GM23248 (cell line): ENCODE measurements at regions not wholly inside any gene's neighbourhood (a gene's known extent, or its start where the extent isn't known, plus 50 kb on each side); places are given as distances from the start of the nearest gene placed in this dataset.

Experiments used
- DNase-seq: peaks from one replicate; pipeline ENCODE4 v3.0.0-alpha.2; 2015
- H2AFZ ChIP-seq: fragments of 200-600 bp; sonication (generic); 2 replicates; pipeline ENCODE4 v1.6.1; 2016; ENCODE audit warnings: antibody characterized with exemption
- H3F3A ChIP-seq: fragments of 200-600 bp; sonication (generic); 2 replicates; pipeline ENCODE4 v1.6.1; 2016; ENCODE audit warnings: mild to moderate bottlenecking, antibody characterized with exemption, mixed run types; ENCODE audit not compliant: insufficient read depth
- H3K27ac ChIP-seq: fragments of 200-600 bp; sonication (generic); 2 replicates; pipeline ENCODE4 v1.5.1; 2016; ENCODE audit warnings: mild to moderate bottlenecking
- H3K27me3 ChIP-seq: fragments of 200-600 bp; sonication (generic); replicated peaks from 2 replicates; pipeline ENCODE4 v1.6.1; 2016; ENCODE audit warnings: mild to moderate bottlenecking; ENCODE audit not compliant: insufficient read depth
- H3K36me3 ChIP-seq: fragments of 200-600 bp; sonication (generic); 2 replicates; pipeline ENCODE4 v1.6.1; 2016; ENCODE audit warnings: low read depth, mild to moderate bottlenecking
- H3K4me1 ChIP-seq: fragments of 200-600 bp; sonication (generic); 2 replicates; pipeline ENCODE4 v1.6.1; 2016; ENCODE audit warnings: mild to moderate bottlenecking; ENCODE audit not compliant: insufficient read depth
- H3K4me2 ChIP-seq: fragments of 200-600 bp; sonication (generic); one replicate; pipeline ENCODE4 v1.6.1; 2016; ENCODE audit warnings: mild to moderate bottlenecking; ENCODE audit not compliant: unreplicated experiment
- H3K4me3 ChIP-seq: fragments of 200-600 bp; sonication (generic); 2 replicates; pipeline ENCODE4 v1.5.1; 2016; ENCODE audit warnings: mild to moderate bottlenecking
- H3K79me2 ChIP-seq: fragments of 200-600 bp; sonication (generic); 2 replicates; pipeline ENCODE4 v1.6.1; 2016; ENCODE audit warnings: mild to moderate bottlenecking; ENCODE audit not compliant: insufficient read depth
- H3K9ac ChIP-seq: fragments of 200-600 bp; sonication (generic); 2 replicates; pipeline ENCODE4 v1.6.1; 2016; ENCODE audit warnings: mild to moderate bottlenecking
- H3K9me2 ChIP-seq: fragments of 200-600 bp; sonication (generic); 2 replicates; pipeline ENCODE4 v1.6.1; 2016; ENCODE audit warnings: mixed run types, mild to moderate bottlenecking, moderate library complexity; ENCODE audit not compliant: insufficient read depth
- H3K9me3 ChIP-seq: fragments of 200-600 bp; sonication (generic); one replicate; pipeline ENCODE4 v1.6.1; 2017; ENCODE audit warnings: low read depth
- H4K20me1 ChIP-seq: fragments of 200-600 bp; sonication (generic); 2 replicates; pipeline ENCODE4 v1.6.0; 2016; ENCODE audit not compliant: insufficient read depth
- EZH2 ChIP-seq: fragments of 200-600 bp; sonication (generic); IDR thresholded peaks from 2 replicates; pipeline ENCODE4 v1.6.1; 2018; ENCODE audit warnings: antibody characterized with exemption, mild to moderate bottlenecking; ENCODE audit not compliant: insufficient read depth, poor library complexity, severe bottlenecking
- EZH2phosphoT487 ChIP-seq: fragments of 200-600 bp; sonication (generic); IDR thresholded peaks from 2 replicates; pipeline ENCODE4 v1.6.1; 2018; ENCODE audit warnings: antibody characterized with exemption, moderate library complexity, mild to moderate bottlenecking, low read depth; ENCODE audit not compliant: insufficient read depth
- WGBS, 2 experiments: methylation state at CpG; one replicate each; pipeline ENCODE4 v1.1.6; 2015 to 2017; ENCODE audit warnings: low lambda C conversion rate in 2 of 2, low coverage in 1 of 2; ENCODE audit errors: missing lambda C conversion rate in 2 of 2; 5-methylcytosine and 5-hydroxymethylcytosine counted together
- in situ Hi-C: fragments of 300-500 bp; cut with MboI; formaldehyde crosslinking; loops from 2 replicates; pipeline ENCODE4 v1.15.0; 2020

- H3K79me2 ChIP-seq = no peaks in the 10 kb centered on the region
- no peak overlapping the region for H2AFZ ChIP-seq
- no peak for TF ChIP-seq EZH2
- no peak for TF ChIP-seq EZH2phosphoT487
- no peaks in the 10 kb centered on the region for H3K36me3 ChIP-seq
- no peaks in the 10 kb centered on the region for H3K4me1 ChIP-seq
- no peaks in the 10 kb centered on the region for H3K9me3 ChIP-seq
- H3K27me3 ChIP-seq = no peaks in the 10 kb centered on the region
- H3K27ac ChIP-seq = no peak overlapping the region
- H3F3A ChIP-seq = no peaks in the 10 kb centered on the region
- in situ Hi-C loops = no loop called here
- no peaks in the 10 kb centered on the region for H3K9me2 ChIP-seq
- no peaks in the 10 kb centered on the region for H4K20me1 ChIP-seq
- no peak overlapping the region for H3K4me2 ChIP-seq
- H3K4me3 ChIP-seq = no peak overlapping the region
- no peak overlapping the region for H3K9ac ChIP-seq
- no peak for DNase-seq
Measured at GRCh38 chr13:66137384-66137783, 1092.8 kb downstream of the PCDH9 start.

GRCh38 chr13:66128692-66129269, 1101.4 kb downstream of the PCDH9 start:
- Histone ChIP-seq H3F3A (no peaks in the 10 kb centered on the region), H3K36me3 (no peaks in the 10 kb centered on the region), H3K9me3 (no peaks in the 10 kb centered on the region), H3K4me2 (no peak overlapping the region), H3K4me1 (no peaks in the 10 kb centered on the region), H3K9ac (no peak overlapping the region), H3K79me2 (no peaks in the 10 kb centered on the region), H4K20me1 (no peaks in the 10 kb centered on the region), H3K4me3 (no peak overlapping the region), H3K9me2 (no peaks in the 10 kb centered on the region), H3K27me3 (no peaks in the 10 kb centered on the region), H3K27ac (no peak overlapping the region), H2AFZ (no peak overlapping the region)
- WGBS, 2 experiments = 22 to 23% methylated on average over 4 of the region's 4 CpGs
- TF ChIP-seq EZH2 (no peak), EZH2phosphoT487 (no peak)
- DNase-seq = no peak
- in situ Hi-C loops = no loop called here

- Histone ChIP-seq H3K4me1 (no peaks in the 10 kb centered on the region), H3K9me2 (no peaks in the 10 kb centered on the region), H3K9me3 (no peaks in the 10 kb centered on the region), H4K20me1 (no peaks in the 10 kb centered on the region), H3K4me2 (no peak overlapping the region), H3K4me3 (no peak overlapping the region), H2AFZ (no peak overlapping the region), H3K27ac (no peak overlapping the region), H3K9ac (no peak overlapping the region), H3K36me3 (no peaks in the 10 kb centered on the region), H3F3A (no peaks in the 10 kb centered on the region), H3K27me3 (no peaks in the 10 kb centered on the region), H3K79me2 (no peaks in the 10 kb centered on the region)
- no peak for DNase-seq
- in situ Hi-C loops = no loop called here
- TF ChIP-seq EZH2 = no peak
- TF ChIP-seq EZH2phosphoT487 = no peak
- WGBS, 2 experiments = 38 to 52% methylated on average over 1 of the region's 1 CpG
Measured at GRCh38 chr13:66128201-66128600, 1101.9 kb downstream of the PCDH9 start.

GRCh38 chr13:66117563-66117962, 1112.6 kb downstream of the PCDH9 start:
- no peak overlapping the region for H3K27ac ChIP-seq
- H2AFZ ChIP-seq = no peak overlapping the region
- no peak overlapping the region for H3K9ac ChIP-seq
- no peaks in the 10 kb centered on the region for H3K27me3 ChIP-seq
- no peaks in the 10 kb centered on the region for H3K4me1 ChIP-seq
- H3K9me2 ChIP-seq = no peaks in the 10 kb centered on the region
- 45% methylated on average over 4 of the region's 4 CpGs for WGBS, 2 experiments
- H3K4me2 ChIP-seq = no peak overlapping the region
- DNase-seq = no peak
- no peaks in the 10 kb centered on the region for H3K9me3 ChIP-seq
- no peaks in the 10 kb centered on the region for H4K20me1 ChIP-seq
- TF ChIP-seq EZH2phosphoT487 (no peak), EZH2 (no peak)
- H3K4me3 ChIP-seq = no peak overlapping the region
- H3F3A ChIP-seq = no peaks in the 10 kb centered on the region
- in situ Hi-C loops = no loop called here
- no peaks in the 10 kb centered on the region for H3K79me2 ChIP-seq
- H3K36me3 ChIP-seq = no peaks in the 10 kb centered on the region

GRCh38 chr13:66113882-66114526, 1116.1 kb downstream of the PCDH9 start:
- Histone ChIP-seq H3K36me3 (no peaks in the 10 kb centered on the region), H3K9ac (no peak overlapping the region), H3K9me2 (no peaks in the 10 kb centered on the region), H3K27ac (no peak overlapping the region), H3K9me3 (no peaks in the 10 kb centered on the region), H3K27me3 (no peaks in the 10 kb centered on the region), H2AFZ (no peak overlapping the region), H3K4me3 (no peak overlapping the region), H4K20me1 (no peaks in the 10 kb centered on the region), H3K4me1 (no peaks in the 10 kb centered on the region), H3K79me2 (no peaks in the 10 kb centered on the region), H3F3A (no peaks in the 10 kb centered on the region), H3K4me2 (no peak overlapping the region)
- WGBS, 2 experiments = 9% methylated on average over 5 of the region's 5 CpGs
- in situ Hi-C loops = no loop called here
- DNase-seq = no peak
- TF ChIP-seq EZH2phosphoT487 = no peak
- TF ChIP-seq EZH2 = no peak
